K562 (cell line): ENCODE measurements at regions not wholly inside any gene's neighbourhood (a gene's known extent, or its start where the extent isn't known, plus 50 kb on each side); places are given as distances from the start of the nearest gene placed in this dataset.

Experiments used
- ATF3 ChIP-seq, 2 experiments: fragments of 450-650 bp in 1 of 2; sonication (generic) in 1 of 2; formaldehyde crosslinking in 1 of 2; IDR thresholded peaks in 1 of 2; conservative IDR thresholded peaks in 1 of 2; 2 replicates each; pipeline versions ENCODE4 v1.6.1 to v1.8.1; 2016 to 2023; ENCODE audit warnings: mild to moderate bottlenecking in 2 of 2, moderate library complexity in 2 of 2, inconsistent platforms in 1 of 2, missing genetic modification reagents in 1 of 2
- CHD4 ChIP-seq: fragments of 200-600 bp; sonication (generic); IDR thresholded peaks from 3 replicates; pipeline ENCODE4 v1.6.1; 2012; ENCODE audit warnings: low read depth, mild to moderate bottlenecking, mixed read lengths, low read length, inconsistent platforms; ENCODE audit not compliant: insufficient read depth, insufficient replicate concordance, poor library complexity, severe bottlenecking
- EP400 ChIP-seq: fragments of 450-650 bp; IDR thresholded peaks from 2 replicates; pipeline ENCODE4 v1.6.1; 2017; ENCODE audit warnings: antibody characterized with exemption, mild to moderate bottlenecking, moderate library complexity
- FOXP1 ChIP-seq: sonication (generic); formaldehyde crosslinking; IDR thresholded peaks from 2 replicates; pipeline ENCODE4 v1.8.0; 2022; ENCODE audit warnings: mild to moderate bottlenecking, missing genetic modification reagents
- GMEB1 ChIP-seq: fragments of 250-450 bp; sonication (Bioruptor Pico); IDR thresholded peaks from 2 replicates; pipeline ENCODE4 v1.4.0; 2020; ENCODE audit warnings: mild to moderate bottlenecking
- JUND ChIP-seq, 2 experiments: IDR thresholded peaks; 2 replicates in 1 of 2; 3 replicates in 1 of 2; pipeline ENCODE4 v1.6.1; 2011; ENCODE audit warnings: borderline replicate concordance in 2 of 2, low read depth in 2 of 2, low read length in 2 of 2, improper control_type of control experiment in 1 of 2, missing biosample characterization in 1 of 2, missing genetic modification characterization in 1 of 2, missing genetic modification reagents in 1 of 2
- KDM4B ChIP-seq, 2 experiments: fragments of 450-650 bp in 1 of 2; sonication (generic) in 1 of 2; IDR thresholded peaks; 2 replicates each; pipeline ENCODE4 v1.6.1; 2016 to 2017; ENCODE audit warnings: borderline replicate concordance in 2 of 2, antibody characterized with exemption in 1 of 2, low read depth in 1 of 2, mild to moderate bottlenecking in 1 of 2
- NR2F6 ChIP-seq: fragments of 450-650 bp; formaldehyde crosslinking; IDR thresholded peaks from 2 replicates; pipeline ENCODE4 v1.4.0; 2020; ENCODE audit warnings: mild to moderate bottlenecking
- RBM17 ChIP-seq: fragments of 200-400 bp; formaldehyde crosslinking; IDR thresholded peaks from 2 replicates; pipeline ENCODE4 v1.6.1; 2017; ENCODE audit warnings: low read depth, mild to moderate bottlenecking, low read length, borderline replicate concordance
- RCOR1 ChIP-seq, 2 experiments: IDR thresholded peaks; 2 replicates each; pipeline ENCODE4 v1.6.1; 2012; ENCODE audit warnings: low read depth in 2 of 2, low read length in 2 of 2, borderline replicate concordance in 1 of 2, improper control_type of control experiment in 1 of 2
- SREBF1 ChIP-seq: fragments of 150-350 bp; IDR thresholded peaks from 2 replicates; pipeline ENCODE4 v1.6.1; 2014; ENCODE audit warnings: antibody characterized with exemption, low read depth, low read length, borderline replicate concordance
- TAF15 ChIP-seq: fragments of 200-400 bp; formaldehyde crosslinking; IDR thresholded peaks from 2 replicates; pipeline ENCODE4 v1.6.1; 2017; ENCODE audit warnings: mild to moderate bottlenecking, low read depth, low read length, moderate library complexity
- TAF7 ChIP-seq: fragments of 450-650 bp; IDR thresholded peaks from 2 replicates; pipeline ENCODE4 v1.6.1; 2016; ENCODE audit warnings: missing genetic modification characterization, missing compliant biosample characterization
- ZNF75A ChIP-seq: fragments of 450-650 bp; formaldehyde crosslinking; IDR thresholded peaks from 2 replicates; pipeline ENCODE4 v1.4.0; 2020; ENCODE audit warnings: mild to moderate bottlenecking
- TF ChIP-seq, protein P1 (sequence below): sonication (generic); formaldehyde crosslinking; IDR thresholded peaks from 2 replicates; pipeline ENCODE4 v1.8.0; 2022; ENCODE audit warnings: mild to moderate bottlenecking, missing genetic modification reagents, borderline replicate concordance
- TF ChIP-seq, protein P2 (sequence below): fragments of 250-450 bp; sonication (Bioruptor Pico); IDR thresholded peaks from 2 replicates; pipeline ENCODE4 v1.8.0; 2021; ENCODE audit warnings: borderline replicate concordance, mild to moderate bottlenecking, moderate library complexity; ENCODE audit not compliant: poor library complexity, severe bottlenecking
- TF ChIP-seq, protein P3 (sequence below): sonication (generic); formaldehyde crosslinking; IDR thresholded peaks from 2 replicates; pipeline ENCODE4 v1.8.1; 2023; ENCODE audit warnings: mild to moderate bottlenecking, missing genetic modification reagents

DNA sequence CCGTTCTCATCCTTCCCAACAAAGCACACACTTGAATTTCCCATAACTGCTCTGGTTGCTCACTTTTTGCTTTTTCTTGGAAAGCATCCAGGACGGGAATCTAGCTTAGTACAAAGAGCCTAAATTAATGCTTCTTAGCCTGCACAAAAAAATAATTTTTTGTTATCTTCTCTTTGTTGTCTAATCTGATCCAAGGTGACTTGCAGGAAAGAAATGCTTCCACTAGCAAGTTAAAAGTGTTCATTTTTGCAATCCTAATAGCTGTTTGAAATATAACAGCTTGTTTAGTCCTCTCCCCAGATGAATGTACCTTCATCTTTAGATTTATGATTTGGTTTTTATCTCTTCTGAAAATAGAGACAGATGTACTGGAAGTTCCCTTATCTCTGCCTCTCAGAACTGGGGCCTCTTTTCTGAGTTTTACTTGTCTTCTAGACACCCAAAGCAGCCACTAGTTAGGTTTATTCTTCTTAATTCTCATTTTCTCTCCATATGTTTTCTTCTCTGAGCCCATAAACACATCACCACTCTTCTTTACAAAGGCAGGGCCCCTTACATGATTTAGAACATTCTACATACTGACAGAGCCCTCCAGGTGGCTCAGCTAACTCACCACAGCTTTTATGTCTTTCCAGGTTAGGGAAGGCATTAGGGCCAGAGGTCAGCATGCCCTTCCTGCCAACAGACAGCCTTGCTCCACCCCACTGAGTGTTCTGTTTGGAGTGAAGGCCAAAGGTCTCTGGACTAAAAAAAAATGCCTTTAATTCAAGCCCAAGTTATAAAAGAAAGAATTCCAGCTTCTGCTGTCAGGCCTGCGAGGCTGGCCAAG, 74.7 kb upstream of the MAP4K3 start (continued):
- TF ChIP-seq GMEB1, result no peak
- no peak for TF ChIP-seq FOXP1 (CRISPR knock-in tag)
- TF ChIP-seq, protein P1, sequence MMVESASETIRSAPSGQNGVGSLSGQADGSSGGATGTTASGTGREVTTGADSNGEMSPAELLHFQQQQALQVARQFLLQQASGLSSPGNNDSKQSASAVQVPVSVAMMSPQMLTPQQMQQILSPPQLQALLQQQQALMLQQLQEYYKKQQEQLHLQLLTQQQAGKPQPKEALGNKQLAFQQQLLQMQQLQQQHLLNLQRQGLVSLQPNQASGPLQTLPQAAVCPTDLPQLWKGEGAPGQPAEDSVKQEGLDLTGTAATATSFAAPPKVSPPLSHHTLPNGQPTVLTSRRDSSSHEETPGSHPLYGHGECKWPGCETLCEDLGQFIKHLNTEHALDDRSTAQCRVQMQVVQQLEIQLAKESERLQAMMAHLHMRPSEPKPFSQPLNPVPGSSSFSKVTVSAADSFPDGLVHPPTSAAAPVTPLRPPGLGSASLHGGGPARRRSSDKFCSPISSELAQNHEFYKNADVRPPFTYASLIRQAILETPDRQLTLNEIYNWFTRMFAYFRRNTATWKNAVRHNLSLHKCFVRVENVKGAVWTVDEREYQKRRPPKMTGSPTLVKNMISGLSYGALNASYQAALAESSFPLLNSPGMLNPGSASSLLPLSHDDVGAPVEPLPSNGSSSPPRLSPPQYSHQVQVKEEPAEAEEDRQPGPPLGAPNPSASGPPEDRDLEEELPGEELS (CRISPR knock-in tag), result no peak
- no peak for TF ChIP-seq CHD4
- TF ChIP-seq TAF15, result no peak
- no peak; the same call in 1 of the 2 replicates for TF ChIP-seq ZNF75A (CRISPR knock-in tag)
- TF ChIP-seq EP400, result peak; percentile 52
- TF ChIP-seq RCOR1 (IDR thresholded peaks at IDR 0.05; ENCODE audit: borderline replicate concordance in 1 of 2, low read depth in 2 of 2, low read length in 2 of 2), result peak in 1 of 2 experiments; percentile 79; a peak in 2 of 4 replicates
- TF ChIP-seq, protein P2, sequence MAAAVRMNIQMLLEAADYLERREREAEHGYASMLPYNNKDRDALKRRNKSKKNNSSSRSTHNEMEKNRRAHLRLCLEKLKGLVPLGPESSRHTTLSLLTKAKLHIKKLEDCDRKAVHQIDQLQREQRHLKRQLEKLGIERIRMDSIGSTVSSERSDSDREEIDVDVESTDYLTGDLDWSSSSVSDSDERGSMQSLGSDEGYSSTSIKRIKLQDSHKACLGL (CRISPR knock-in tag), result no peak
- no peak for TF ChIP-seq NR2F6
- TF ChIP-seq KDM4B (IDR thresholded peaks at IDR 0.05; ENCODE audit: borderline replicate concordance in 2 of 2, low read depth in 1 of 2), result no peak
- TF ChIP-seq TAF7 (tag), result no peak
- TF ChIP-seq, protein P3, sequence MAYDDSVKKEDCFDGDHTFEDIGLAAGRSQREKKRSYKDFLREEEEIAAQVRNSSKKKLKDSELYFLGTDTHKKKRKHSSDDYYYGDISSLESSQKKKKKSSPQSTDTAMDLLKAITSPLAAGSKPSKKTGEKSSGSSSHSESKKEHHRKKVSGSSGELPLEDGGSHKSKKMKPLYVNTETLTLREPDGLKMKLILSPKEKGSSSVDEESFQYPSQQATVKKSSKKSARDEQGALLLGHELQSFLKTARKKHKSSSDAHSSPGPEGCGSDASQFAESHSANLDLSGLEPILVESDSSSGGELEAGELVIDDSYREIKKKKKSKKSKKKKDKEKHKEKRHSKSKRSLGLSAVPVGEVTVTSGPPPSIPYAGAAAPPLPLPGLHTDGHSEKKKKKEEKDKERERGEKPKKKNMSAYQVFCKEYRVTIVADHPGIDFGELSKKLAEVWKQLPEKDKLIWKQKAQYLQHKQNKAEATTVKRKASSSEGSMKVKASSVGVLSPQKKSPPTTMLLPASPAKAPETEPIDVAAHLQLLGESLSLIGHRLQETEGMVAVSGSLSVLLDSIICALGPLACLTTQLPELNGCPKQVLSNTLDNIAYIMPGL (CRISPR knock-in tag), result no peak
- peak; percentile 60; the same call in 1 of the 2 replicates for TF ChIP-seq JUND (IDR thresholded peaks at IDR 0.05; ENCODE audit: borderline replicate concordance, low read depth, low read length)
- TF ChIP-seq JUND (tag; IDR thresholded peaks at IDR 0.05; ENCODE audit: borderline replicate concordance, low read depth, low read length), result peak; percentile 54; the same call in 2 of the 3 replicates
- TF ChIP-seq SREBF1, result no peak
- TF ChIP-seq ATF3 (IDR thresholded peaks at IDR 0.05), result no peak; the same call in 1 of the 2 replicates
- TF ChIP-seq ATF3 (CRISPR knock-in tag; conservative IDR thresholded peaks at IDR 0.05), result no peak
- no peak for TF ChIP-seq RBM17
